Breast epithelium (tissue), 3 donors: ENCODE measurements at regions not wholly inside any gene's neighbourhood (a gene's known extent, or its start where the extent isn't known, plus 50 kb on each side); places are given as distances from the start of the nearest gene placed in this dataset.

Experiments used
- POLR2A ChIP-seq: fragments of 450-650 bp; IDR thresholded peaks from one replicate; pipeline ENCODE4 v1.6.1; 2016; ENCODE audit warnings: antibody characterized with exemption, mild to moderate bottlenecking, moderate library complexity
- TF ChIP-seq, protein P1 (sequence below), 3 donors: fragments of 450-650 bp; IDR thresholded peaks; one replicate each; pipeline ENCODE4 v1.5.1; 2016 to 2017; ENCODE audit warnings: antibody characterized with exemption in 3 of 3, mild to moderate bottlenecking in 3 of 3, moderate library complexity in 3 of 3

- TF ChIP-seq, protein P1, sequence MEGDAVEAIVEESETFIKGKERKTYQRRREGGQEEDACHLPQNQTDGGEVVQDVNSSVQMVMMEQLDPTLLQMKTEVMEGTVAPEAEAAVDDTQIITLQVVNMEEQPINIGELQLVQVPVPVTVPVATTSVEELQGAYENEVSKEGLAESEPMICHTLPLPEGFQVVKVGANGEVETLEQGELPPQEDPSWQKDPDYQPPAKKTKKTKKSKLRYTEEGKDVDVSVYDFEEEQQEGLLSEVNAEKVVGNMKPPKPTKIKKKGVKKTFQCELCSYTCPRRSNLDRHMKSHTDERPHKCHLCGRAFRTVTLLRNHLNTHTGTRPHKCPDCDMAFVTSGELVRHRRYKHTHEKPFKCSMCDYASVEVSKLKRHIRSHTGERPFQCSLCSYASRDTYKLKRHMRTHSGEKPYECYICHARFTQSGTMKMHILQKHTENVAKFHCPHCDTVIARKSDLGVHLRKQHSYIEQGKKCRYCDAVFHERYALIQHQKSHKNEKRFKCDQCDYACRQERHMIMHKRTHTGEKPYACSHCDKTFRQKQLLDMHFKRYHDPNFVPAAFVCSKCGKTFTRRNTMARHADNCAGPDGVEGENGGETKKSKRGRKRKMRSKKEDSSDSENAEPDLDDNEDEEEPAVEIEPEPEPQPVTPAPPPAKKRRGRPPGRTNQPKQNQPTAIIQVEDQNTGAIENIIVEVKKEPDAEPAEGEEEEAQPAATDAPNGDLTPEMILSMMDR (IDR thresholded peaks at IDR 0.05) = no peak
- TF ChIP-seq POLR2A = no peak
Observed at GRCh38 chr12:106006382-106006781, 132.4 kb downstream of the NUAK1 start.
